ENCODE measurements at regions not wholly inside any gene's neighbourhood (a gene's known extent, or its start where the extent isn't known, plus 50 kb on each side); places are given as distances from the start of the nearest gene placed in this dataset.

GRCh38 chr1:222043444-222044292 lies 301.8 kb upstream of the DUSP10 start:
- DNase-seq (ENCODE audit: extremely low read depth, low read depth), result peak; percentile 36
- TF ChIP-seq CTCF (IDR thresholded peaks at IDR 0.05; ENCODE audit: low read depth, low read length, missing control alignments), result no peak
- no peak overlapping the region for H3K4me3 ChIP-seq (replicated peaks; ENCODE audit: low read depth, low read length)

GRCh38 chr1:222042120-222042519 lies 300.2 kb upstream of the DUSP10 start:
- TF ChIP-seq CTCF (IDR thresholded peaks at IDR 0.05; ENCODE audit: low read depth, low read length, missing control alignments), result no peak
- no peak for DNase-seq (ENCODE audit: extremely low read depth, low read depth)
- no peak overlapping the region for H3K4me3 ChIP-seq (replicated peaks; ENCODE audit: low read depth, low read length)

- H3K4me3 ChIP-seq (replicated peaks; ENCODE audit: low read depth, low read length), result no peak overlapping the region
- DNase-seq (ENCODE audit: extremely low read depth, low read depth), result no peak
- no peak for TF ChIP-seq CTCF (IDR thresholded peaks at IDR 0.05; ENCODE audit: low read depth, low read length, missing control alignments)
These were observed 299.1 kb upstream of the DUSP10 start for GRCh38 chr1:222040955-222041354.

- no peak for DNase-seq (ENCODE audit: extremely low read depth, low read depth)
- no peak overlapping the region for H3K4me3 ChIP-seq (replicated peaks; ENCODE audit: low read depth, low read length)
- no peak for TF ChIP-seq CTCF (IDR thresholded peaks at IDR 0.05; ENCODE audit: low read depth, low read length, missing control alignments)
These were observed 298.4 kb upstream of the DUSP10 start for GRCh38 chr1:222040121-222040805.

- DNase-seq (ENCODE audit: extremely low read depth, low read depth), result no peak
- TF ChIP-seq CTCF (IDR thresholded peaks at IDR 0.05; ENCODE audit: low read depth, low read length, missing control alignments), result no peak
- no peak overlapping the region for H3K4me3 ChIP-seq (replicated peaks; ENCODE audit: low read depth, low read length)
These were observed 297.1 kb upstream of the DUSP10 start for GRCh38 chr1:222038971-222039370.

- H3K4me3 ChIP-seq (replicated peaks; ENCODE audit: low read depth, low read length), result no peak overlapping the region
- DNase-seq (ENCODE audit: extremely low read depth, low read depth), result no peak
- no peak for TF ChIP-seq CTCF (IDR thresholded peaks at IDR 0.05; ENCODE audit: low read depth, low read length, missing control alignments)
These were observed 295.8 kb upstream of the DUSP10 start for GRCh38 chr1:222037720-222038119.

Measured in HFF-Myc (cell line).